ENCODE measurements at regions not wholly inside any gene's neighbourhood (a gene's known extent, or its start where the extent isn't known, plus 50 kb on each side); places are given as distances from the start of the nearest gene placed in this dataset.
"Not testable (repeated sequence)": the region's sequence is repeated elsewhere in the genome, so short reads cannot be mapped to it uniquely, and the experiment has no call there.

- not testable (repeated sequence) for TF ChIP-seq CTCF (IDR thresholded peaks at IDR 0.05; ENCODE audit: low read length); EZH2 (IDR thresholded peaks at IDR 0.05; ENCODE audit: borderline replicate concordance, low read length)
Observed at GRCh38 chr2:89982246-89982645, 1290.8 kb downstream of the RPIA start.
